ENCODE measurements at regions not wholly inside any gene's neighbourhood (a gene's known extent, or its start where the extent isn't known, plus 50 kb on each side); places are given as distances from the start of the nearest gene placed in this dataset.

DNA sequence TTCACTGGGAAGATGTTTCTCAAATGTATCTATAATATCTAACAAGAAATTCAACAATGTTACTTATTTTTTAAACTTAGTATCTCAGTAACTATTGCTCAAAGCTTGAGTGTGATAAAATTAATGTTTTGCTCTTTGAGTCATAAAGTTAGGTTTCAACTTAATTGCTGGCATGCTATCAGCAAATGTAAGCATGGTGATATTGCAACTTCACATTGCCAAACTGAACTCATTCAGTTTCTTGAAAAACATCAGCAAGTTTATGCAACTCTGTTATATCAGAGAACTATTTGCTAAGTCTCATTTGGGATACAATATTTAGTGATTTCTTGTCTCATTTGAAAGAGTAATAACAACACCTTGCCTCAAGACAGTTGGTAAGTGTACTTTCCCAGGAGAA is 91.2 kb upstream of the KLF3 start:
- CTCF ChIA-PET: no interaction called here
- Histone ChIP-seq H3K36me3 (ENCODE audit: control insufficient read depth, insufficient read depth, low read length) (no peaks in the 10 kb centered on the region), H3K9me3 (ENCODE audit: control insufficient read depth, insufficient read depth, low read length) (no peaks in the 10 kb centered on the region), H3K9ac (ENCODE audit: low read depth, low read length) (no peak overlapping the region), H2AK9ac (replicated peaks; ENCODE audit: low read depth, low read length, poor library complexity) (no peak overlapping the region), H4K5ac (ENCODE audit: low read depth, low read length) (no peak overlapping the region), H3K27me3 (ENCODE audit: control insufficient read depth, insufficient read depth, low read length) (no peaks in the 10 kb centered on the region), H3K27ac (ENCODE audit: insufficient read depth, low read length) (no peak overlapping the region), H2BK120ac (ENCODE audit: low read depth, low read length) (no peak overlapping the region), H2BK20ac (ENCODE audit: low read depth, low read length) (no peak overlapping the region), H4K8ac (ENCODE audit: low read depth in 2 of 2, low read length in 2 of 2) (no peak overlapping the region), H2AFZ (replicated peaks; ENCODE audit: low read length, poor library complexity) (no peak overlapping the region), H4K91ac (ENCODE audit: insufficient read depth, low read depth, low read length) (no peak overlapping the region), H2AK5ac (ENCODE audit: low read depth, low read length) (no peak overlapping the region), H3K4ac (ENCODE audit: low read depth, low read length) (no peak overlapping the region), H2BK15ac (ENCODE audit: low read depth, low read length) (no peak overlapping the region), H3K9me1 (ENCODE audit: insufficient read depth, low read length) (no peaks in the 10 kb centered on the region), H3K79me1 (ENCODE audit: low read depth in 1 of 2, low read length in 2 of 2) (no peaks in the 10 kb centered on the region), H3K56ac (ENCODE audit: extremely low read depth, insufficient read depth, low read length) (no peak overlapping the region), H3K18ac (ENCODE audit: low read depth, low read length) (no peak overlapping the region), H2BK5ac (ENCODE audit: low read depth, low read length, poor library complexity, severe bottlenecking) (no peak overlapping the region), H3K14ac (replicated peaks; ENCODE audit: low read depth, low read length) (no peak overlapping the region), H3K4me3 (ENCODE audit: insufficient read depth, low read depth, low read length) (no peak overlapping the region), H3K4me1 (ENCODE audit: control insufficient read depth, insufficient read depth, low read length) (no peaks in the 10 kb centered on the region), H4K20me1 (ENCODE audit: insufficient read depth, low read length) (no peaks in the 10 kb centered on the region), H3K23ac (ENCODE audit: low read depth, low read length) (no peak overlapping the region), H3K4me2 (ENCODE audit: low read depth, low read length) (no peak overlapping the region)
- BruUV-seq (replicated peaks): no TSS peak
- POLR2A ChIA-PET (ENCODE audit: unreplicated experiment): no interaction called here
- ATAC-seq (ENCODE audit: low read depth) (no peak), DNase-seq (no peak)
- TF ChIP-seq RFX5 (IDR thresholded peaks at IDR 0.05; ENCODE audit: low read depth, low read length) (no peak), NFE2L2 (IDR thresholded peaks at IDR 0.05; ENCODE audit: low read depth, low read length) (no peak), MAZ (IDR thresholded peaks at IDR 0.05; ENCODE audit: borderline replicate concordance, low read depth, low read length) (no peak), SMC3 (IDR thresholded peaks at IDR 0.05; ENCODE audit: low read depth, low read length) (no peak), RAD21 (IDR thresholded peaks at IDR 0.05; ENCODE audit: low read length) (no peak), CHD1 (IDR thresholded peaks at IDR 0.05; ENCODE audit: low read depth, low read length) (no peak), ELK1 (IDR thresholded peaks at IDR 0.05; ENCODE audit: borderline replicate concordance, low read depth, low read length) (no peak), MXI1 (IDR thresholded peaks at IDR 0.05; ENCODE audit: borderline replicate concordance, low read depth, low read length) (no peak), BHLHE40 (IDR thresholded peaks at IDR 0.05; ENCODE audit: low read depth, low read length) (no peak)
- dilution Hi-C loops (cut with HindIII; ENCODE audit: low sequenced_read_pairs, unreplicated experiment): no loop called here
- in situ Hi-C loops (cut with MboI; ENCODE audit: low sequenced_read_pairs): no loop called here
- intact Hi-C loops (cut with micrococcal nuclease): no loop called here

Data from IMR-90 (cell line).